HepG2 (cell line): ENCODE measurements at regions not wholly inside any gene's neighbourhood (a gene's known extent, or its start where the extent isn't known, plus 50 kb on each side); places are given as distances from the start of the nearest gene placed in this dataset.

Source experiments
- ELF1 ChIP-seq: sonication (generic); formaldehyde crosslinking; IDR thresholded peaks from 2 replicates; pipeline ENCODE4 v1.4.0; 2020; ENCODE audit warnings: missing genetic modification reagents
- JUND ChIP-seq: sonication (generic); formaldehyde crosslinking; IDR thresholded peaks from 2 replicates; pipeline ENCODE4 v1.8.0; 2022; ENCODE audit warnings: mild to moderate bottlenecking, missing genetic modification reagents
- SOX6 ChIP-seq, 2 experiments: fragments of 450-650 bp in 1 of 2; sonication (generic) in 1 of 2; formaldehyde crosslinking in 1 of 2; IDR thresholded peaks; 2 replicates each; pipeline versions ENCODE4 v1.4.0 to v1.6.1; 2017 to 2020; ENCODE audit warnings: antibody characterized with exemption in 1 of 2, mild to moderate bottlenecking in 1 of 2, missing genetic modification reagents in 1 of 2
- ZNF136 ChIP-seq: sonication (generic); formaldehyde crosslinking; IDR thresholded peaks from 2 replicates; pipeline ENCODE4 v1.8.1; 2022; ENCODE audit warnings: low read depth, mild to moderate bottlenecking, moderate library complexity, missing genetic modification reagents
- TF ChIP-seq, protein P1 (sequence below): IDR thresholded peaks from 2 replicates; pipeline ENCODE4 v1.6.1; 2012; ENCODE audit warnings: low read depth, low read length, improper control_type of control experiment
- TF ChIP-seq, protein P2 (sequence below): sonication (generic); formaldehyde crosslinking; IDR thresholded peaks from 2 replicates; pipeline ENCODE4 v1.4.0; 2020; ENCODE audit warnings: missing genetic modification reagents

DNA sequence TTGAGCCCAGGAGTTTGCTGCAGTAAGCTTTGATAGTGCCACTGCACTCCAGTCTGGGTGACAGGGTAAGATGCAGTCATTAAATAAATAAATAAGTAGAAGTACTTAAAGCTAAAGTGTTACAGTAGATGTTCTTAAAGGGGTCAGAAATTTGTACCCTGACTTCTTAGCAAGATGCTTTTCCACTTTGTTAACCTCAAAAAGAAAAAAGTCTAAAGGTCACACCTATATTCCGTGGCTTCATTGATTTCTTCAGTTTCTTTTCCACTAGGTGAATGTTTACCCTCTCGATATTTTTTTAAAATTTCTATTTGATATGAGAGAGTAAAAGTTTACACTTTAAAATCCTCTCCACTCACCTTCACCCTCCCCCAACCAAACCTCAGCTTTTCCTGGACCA, 64.3 kb upstream of the PLEKHA5 start (continued):
- TF ChIP-seq, protein P1, sequence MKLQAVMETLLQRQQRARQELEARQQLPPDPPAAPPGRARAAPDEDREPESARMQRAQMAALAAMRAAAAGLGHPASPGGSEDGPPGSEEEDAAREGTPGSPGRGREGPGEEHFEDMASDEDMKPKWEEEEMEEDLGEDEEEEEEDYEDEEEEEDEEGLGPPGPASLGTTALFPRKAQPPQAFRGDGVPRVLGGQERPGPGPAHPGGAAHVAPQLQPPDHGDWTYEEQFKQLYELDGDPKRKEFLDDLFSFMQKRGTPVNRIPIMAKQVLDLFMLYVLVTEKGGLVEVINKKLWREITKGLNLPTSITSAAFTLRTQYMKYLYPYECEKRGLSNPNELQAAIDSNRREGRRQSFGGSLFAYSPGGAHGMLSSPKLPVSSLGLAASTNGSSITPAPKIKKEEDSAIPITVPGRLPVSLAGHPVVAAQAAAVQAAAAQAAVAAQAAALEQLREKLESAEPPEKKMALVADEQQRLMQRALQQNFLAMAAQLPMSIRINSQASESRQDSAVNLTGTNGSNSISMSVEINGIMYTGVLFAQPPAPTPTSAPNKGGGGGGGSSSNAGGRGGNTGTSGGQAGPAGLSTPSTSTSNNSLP = peak; percentile 9; the same call in 1 of the 2 replicates
- no peak for TF ChIP-seq SOX6 (IDR thresholded peaks at IDR 0.05)
- peak; percentile 29; the same call in 1 of the 2 replicates for TF ChIP-seq SOX6 (CRISPR knock-in tag; IDR thresholded peaks at IDR 0.05)
- TF ChIP-seq, protein P2, sequence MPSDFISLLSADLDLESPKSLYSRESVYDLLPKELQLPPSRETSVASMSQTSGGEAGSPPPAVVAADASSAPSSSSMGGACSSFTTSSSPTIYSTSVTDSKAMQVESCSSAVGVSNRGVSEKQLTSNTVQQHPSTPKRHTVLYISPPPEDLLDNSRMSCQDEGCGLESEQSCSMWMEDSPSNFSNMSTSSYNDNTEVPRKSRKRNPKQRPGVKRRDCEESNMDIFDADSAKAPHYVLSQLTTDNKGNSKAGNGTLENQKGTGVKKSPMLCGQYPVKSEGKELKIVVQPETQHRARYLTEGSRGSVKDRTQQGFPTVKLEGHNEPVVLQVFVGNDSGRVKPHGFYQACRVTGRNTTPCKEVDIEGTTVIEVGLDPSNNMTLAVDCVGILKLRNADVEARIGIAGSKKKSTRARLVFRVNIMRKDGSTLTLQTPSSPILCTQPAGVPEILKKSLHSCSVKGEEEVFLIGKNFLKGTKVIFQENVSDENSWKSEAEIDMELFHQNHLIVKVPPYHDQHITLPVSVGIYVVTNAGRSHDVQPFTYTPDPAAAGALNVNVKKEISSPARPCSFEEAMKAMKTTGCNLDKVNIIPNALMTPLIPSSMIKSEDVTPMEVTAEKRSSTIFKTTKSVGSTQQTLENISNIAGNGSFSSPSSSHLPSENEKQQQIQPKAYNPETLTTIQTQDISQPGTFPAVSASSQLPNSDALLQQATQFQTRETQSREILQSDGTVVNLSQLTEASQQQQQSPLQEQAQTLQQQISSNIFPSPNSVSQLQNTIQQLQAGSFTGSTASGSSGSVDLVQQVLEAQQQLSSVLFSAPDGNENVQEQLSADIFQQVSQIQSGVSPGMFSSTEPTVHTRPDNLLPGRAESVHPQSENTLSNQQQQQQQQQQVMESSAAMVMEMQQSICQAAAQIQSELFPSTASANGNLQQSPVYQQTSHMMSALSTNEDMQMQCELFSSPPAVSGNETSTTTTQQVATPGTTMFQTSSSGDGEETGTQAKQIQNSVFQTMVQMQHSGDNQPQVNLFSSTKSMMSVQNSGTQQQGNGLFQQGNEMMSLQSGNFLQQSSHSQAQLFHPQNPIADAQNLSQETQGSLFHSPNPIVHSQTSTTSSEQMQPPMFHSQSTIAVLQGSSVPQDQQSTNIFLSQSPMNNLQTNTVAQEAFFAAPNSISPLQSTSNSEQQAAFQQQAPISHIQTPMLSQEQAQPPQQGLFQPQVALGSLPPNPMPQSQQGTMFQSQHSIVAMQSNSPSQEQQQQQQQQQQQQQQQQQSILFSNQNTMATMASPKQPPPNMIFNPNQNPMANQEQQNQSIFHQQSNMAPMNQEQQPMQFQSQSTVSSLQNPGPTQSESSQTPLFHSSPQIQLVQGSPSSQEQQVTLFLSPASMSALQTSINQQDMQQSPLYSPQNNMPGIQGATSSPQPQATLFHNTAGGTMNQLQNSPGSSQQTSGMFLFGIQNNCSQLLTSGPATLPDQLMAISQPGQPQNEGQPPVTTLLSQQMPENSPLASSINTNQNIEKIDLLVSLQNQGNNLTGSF (CRISPR knock-in tag) = no peak
- TF ChIP-seq ELF1 (CRISPR knock-in tag) = no peak
- TF ChIP-seq ZNF136 (CRISPR knock-in tag) = no peak
- TF ChIP-seq JUND (CRISPR knock-in tag) = no peak
- TF ChIP-seq, all 625 proteins: peak for 14
